Nephron progenitor cell (in vitro differentiated cells): ENCODE measurements at regions not wholly inside any gene's neighbourhood (a gene's known extent, or its start where the extent isn't known, plus 50 kb on each side); places are given as distances from the start of the nearest gene placed in this dataset.
A peak's percentile ranks its signal among the peaks of the same experiment; 100 is the strongest.

ENCODE experiments used
- DNase-seq: peaks from one replicate; pipeline ENCODE4 v3.0.0; 2021
- H3K27ac Mint-ChIP-seq: 2 replicates; pipeline ENCODE4 v1.8.0; 2021; ENCODE audit warnings: mild to moderate bottlenecking, moderate library complexity, mixed read lengths
- H3K27me3 Mint-ChIP-seq: 2 replicates; pipeline ENCODE4 v1.8.0; 2021; ENCODE audit warnings: mild to moderate bottlenecking, low read depth, mixed read lengths; ENCODE audit not compliant: poor library complexity
- H3K36me3 Mint-ChIP-seq: 2 replicates; pipeline ENCODE4 v1.8.0; 2021; ENCODE audit warnings: low read depth, mixed read lengths
- H3K4me1 Mint-ChIP-seq: 2 replicates; pipeline ENCODE4 v1.8.0; 2021; ENCODE audit warnings: mixed read lengths
- H3K4me3 Mint-ChIP-seq: 2 replicates; pipeline ENCODE4 v1.8.0; 2021; ENCODE audit warnings: mild to moderate bottlenecking, moderate library complexity, mixed read lengths
- H3K9me3 Mint-ChIP-seq: 2 replicates; pipeline ENCODE4 v1.8.0; 2021; ENCODE audit warnings: mild to moderate bottlenecking, moderate library complexity, mixed read lengths
- TF ChIP-seq, protein P1 (sequence below): fragments of 200-600 bp; sonication (generic); IDR thresholded peaks from 2 replicates; pipeline ENCODE4 v1.5.0; 2021; ENCODE audit warnings: antibody characterized with exemption

DNA sequence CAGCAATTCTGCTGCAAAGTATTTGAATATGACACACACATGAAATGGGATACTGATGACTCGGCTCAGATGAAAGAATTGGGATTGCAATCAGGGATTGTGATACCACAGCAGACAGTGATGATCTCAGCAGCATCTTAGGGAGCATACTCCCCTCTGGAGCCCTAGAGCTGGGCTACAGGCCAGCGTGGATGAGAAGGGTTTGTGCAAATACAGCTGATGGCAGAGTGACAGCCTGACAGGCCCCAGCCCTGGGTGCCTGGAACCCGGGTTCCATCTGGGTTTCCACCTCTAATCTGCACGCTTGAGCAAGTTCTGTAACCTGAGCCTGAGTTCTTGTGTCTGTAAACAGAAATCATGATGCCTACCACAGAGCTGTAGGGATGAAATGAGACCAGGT, 418.0 kb downstream of the LRATD1 start:
- peaks cover 2% of the 10 kb centered on the region for H3K9me3 Mint-ChIP-seq
- H3K4me3 Mint-ChIP-seq, result no peak overlapping the region
- peaks cover 37% of the 10 kb centered on the region for H3K4me1 Mint-ChIP-seq
- H3K27me3 Mint-ChIP-seq, result peaks cover 3% of the 10 kb centered on the region
- DNase-seq, result no peak
- no peak overlapping the region for H3K27ac Mint-ChIP-seq
- TF ChIP-seq, protein P1, sequence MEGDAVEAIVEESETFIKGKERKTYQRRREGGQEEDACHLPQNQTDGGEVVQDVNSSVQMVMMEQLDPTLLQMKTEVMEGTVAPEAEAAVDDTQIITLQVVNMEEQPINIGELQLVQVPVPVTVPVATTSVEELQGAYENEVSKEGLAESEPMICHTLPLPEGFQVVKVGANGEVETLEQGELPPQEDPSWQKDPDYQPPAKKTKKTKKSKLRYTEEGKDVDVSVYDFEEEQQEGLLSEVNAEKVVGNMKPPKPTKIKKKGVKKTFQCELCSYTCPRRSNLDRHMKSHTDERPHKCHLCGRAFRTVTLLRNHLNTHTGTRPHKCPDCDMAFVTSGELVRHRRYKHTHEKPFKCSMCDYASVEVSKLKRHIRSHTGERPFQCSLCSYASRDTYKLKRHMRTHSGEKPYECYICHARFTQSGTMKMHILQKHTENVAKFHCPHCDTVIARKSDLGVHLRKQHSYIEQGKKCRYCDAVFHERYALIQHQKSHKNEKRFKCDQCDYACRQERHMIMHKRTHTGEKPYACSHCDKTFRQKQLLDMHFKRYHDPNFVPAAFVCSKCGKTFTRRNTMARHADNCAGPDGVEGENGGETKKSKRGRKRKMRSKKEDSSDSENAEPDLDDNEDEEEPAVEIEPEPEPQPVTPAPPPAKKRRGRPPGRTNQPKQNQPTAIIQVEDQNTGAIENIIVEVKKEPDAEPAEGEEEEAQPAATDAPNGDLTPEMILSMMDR, result no peak
- no peaks in the 10 kb centered on the region for H3K36me3 Mint-ChIP-seq

DNA sequence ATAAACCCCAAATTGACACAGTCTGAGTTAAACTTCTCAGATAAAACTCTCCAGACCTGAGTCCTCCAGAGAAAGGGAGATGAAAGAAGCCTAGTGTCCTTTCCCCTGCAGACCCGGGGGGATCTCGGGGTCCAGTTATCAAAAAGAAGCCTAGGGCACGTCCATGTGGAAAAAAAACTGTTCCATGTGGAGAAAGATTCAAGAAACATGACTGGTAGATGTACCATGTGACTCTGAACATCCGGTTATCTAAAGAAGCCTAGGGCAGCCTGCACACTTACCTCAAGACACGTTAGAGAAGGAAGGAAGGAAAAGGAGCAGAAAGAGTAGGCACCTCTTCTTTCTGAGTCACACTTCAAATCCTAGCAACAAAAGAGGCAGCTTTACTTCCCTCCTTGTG, 421.0 kb downstream of the LRATD1 start:
- no peak for DNase-seq
- TF ChIP-seq, protein P1, result no peak
- H3K4me3 Mint-ChIP-seq, result no peak overlapping the region

DNA sequence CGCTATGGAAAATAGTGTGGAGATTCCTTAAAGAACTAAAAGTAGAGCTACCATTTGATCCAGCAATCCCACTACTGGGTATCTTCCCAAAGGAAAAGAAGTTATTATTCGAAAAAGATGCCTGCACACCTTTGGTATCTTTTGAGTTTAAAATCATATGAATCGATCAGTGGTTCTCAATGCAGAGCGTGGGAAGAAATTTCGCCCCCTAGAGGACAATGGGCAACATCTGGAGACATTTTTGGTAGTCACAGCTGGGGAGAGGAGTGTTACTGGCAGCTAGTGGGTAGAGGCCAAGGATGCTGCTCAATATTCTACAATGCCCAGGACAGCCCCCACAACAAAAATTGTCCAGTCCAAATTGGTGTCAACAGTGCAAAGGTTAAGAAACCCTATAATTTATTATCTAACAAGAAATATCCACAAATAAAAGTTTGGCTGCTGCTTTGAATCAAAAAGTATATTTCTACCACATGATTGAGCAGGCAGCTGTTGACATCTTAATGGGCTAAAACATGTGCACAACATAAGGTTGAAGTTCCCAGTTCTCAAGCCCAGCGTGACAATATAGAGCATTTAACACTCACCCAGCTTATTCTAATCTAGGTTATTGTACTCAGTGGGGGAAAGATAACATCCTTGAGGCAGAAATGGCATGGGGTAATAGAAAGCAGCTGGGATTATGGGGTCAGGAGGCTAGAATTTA, 425.7 kb downstream of the LRATD1 start:
- Mint-ChIP-seq H3K27ac (no peak overlapping the region), H3K9me3 (peaks cover 6% of the 10 kb centered on the region), H3K4me3 (no peak overlapping the region), H3K36me3 (no peaks in the 10 kb centered on the region), H3K4me1 (peaks cover 41% of the 10 kb centered on the region), H3K27me3 (peaks cover 4% of the 10 kb centered on the region)
- no peak for DNase-seq
- TF ChIP-seq, protein P1, result peak; percentile 12

More for the DNA sequence above, 421.0 kb downstream of the LRATD1 start:
- H3K27me3 Mint-ChIP-seq, result peaks cover 3% of the 10 kb centered on the region
- H3K27ac Mint-ChIP-seq, result no peak overlapping the region
- peaks cover 46% of the 10 kb centered on the region for H3K4me1 Mint-ChIP-seq
- H3K9me3 Mint-ChIP-seq, result peaks cover 6% of the 10 kb centered on the region
- H3K36me3 Mint-ChIP-seq, result no peaks in the 10 kb centered on the region

DNA sequence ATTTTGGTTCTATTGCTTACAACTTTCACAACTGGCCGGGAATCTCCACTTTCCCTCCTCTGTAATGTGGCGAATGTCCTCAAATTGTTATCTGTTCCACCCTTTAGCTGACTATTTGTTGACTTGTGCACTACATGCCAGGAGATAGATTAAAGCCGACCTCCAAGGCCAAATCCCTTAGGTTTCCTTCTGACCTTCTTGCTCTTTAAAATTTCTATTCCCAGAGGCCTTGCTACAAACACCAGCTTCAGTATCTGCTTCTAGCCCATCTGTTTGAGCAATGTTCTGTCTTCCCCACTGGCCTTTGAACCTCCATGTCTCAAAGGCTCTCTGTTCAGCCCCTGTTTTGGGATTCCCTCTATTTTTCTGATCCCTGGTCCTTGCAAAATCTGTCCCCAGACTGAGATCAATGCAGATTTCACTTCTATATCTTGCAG, 426.2 kb downstream of the LRATD1 start:
- Mint-ChIP-seq H3K36me3 (peaks cover 2% of the 10 kb centered on the region), H3K9me3 (peaks cover 10% of the 10 kb centered on the region), H3K4me1 (peaks cover 45% of the 10 kb centered on the region), H3K27ac (peak overlapping the region; percentile 40), H3K27me3 (peaks cover 7% of the 10 kb centered on the region), H3K4me3 (no peak overlapping the region)
- no peak for DNase-seq
- TF ChIP-seq, protein P1, result no peak

DNA sequence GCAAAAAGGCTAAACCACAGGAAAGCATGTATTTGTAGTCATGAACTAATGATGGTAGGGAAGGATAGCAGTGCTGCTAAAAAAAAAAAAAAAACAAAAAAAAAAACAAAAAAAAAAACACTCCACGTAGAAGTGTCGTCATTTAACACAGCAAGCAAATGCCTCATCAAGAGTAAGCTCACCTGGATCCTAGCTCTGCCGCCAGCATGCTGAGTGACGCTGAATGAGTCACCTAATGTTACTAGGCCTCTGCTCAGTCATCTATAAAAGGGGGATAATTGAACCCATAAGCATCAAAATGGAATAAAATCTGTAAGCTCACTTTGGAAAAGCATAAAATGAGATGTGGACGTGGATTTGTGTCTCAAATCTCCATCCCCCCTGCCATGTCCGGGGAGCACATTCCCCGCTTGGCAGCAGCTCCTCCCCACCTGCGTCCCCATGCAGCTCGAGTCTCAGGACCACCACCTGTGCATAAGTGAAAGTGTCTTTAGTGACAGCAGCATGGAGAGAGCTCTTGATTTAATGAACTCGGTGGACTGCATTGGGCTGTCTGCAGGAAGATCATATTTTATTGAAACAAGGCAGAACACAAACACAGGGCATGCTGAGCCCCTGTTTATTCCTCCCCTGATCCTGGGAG, 427.5 kb downstream of the LRATD1 start:
- no peak overlapping the region for H3K4me3 Mint-ChIP-seq
- peaks cover 23% of the 10 kb centered on the region for H3K9me3 Mint-ChIP-seq
- no peak for DNase-seq
- peaks cover 9% of the 10 kb centered on the region for H3K36me3 Mint-ChIP-seq
- H3K4me1 Mint-ChIP-seq, result peaks cover 44% of the 10 kb centered on the region
- peaks cover 7% of the 10 kb centered on the region for H3K27me3 Mint-ChIP-seq
- H3K27ac Mint-ChIP-seq, result no peak overlapping the region
- TF ChIP-seq, protein P1, result no peak
